AG09319 (cell line): ENCODE measurements at regions not wholly inside any gene's neighbourhood (a gene's known extent, or its start where the extent isn't known, plus 50 kb on each side); places are given as distances from the start of the nearest gene placed in this dataset.

Experiments used
- DNase-seq: peaks from one replicate; pipeline ENCODE4 v3.0.0-alpha.2; 2010; ENCODE audit warnings: low read depth; ENCODE audit errors: extremely low read depth
- TF ChIP-seq, protein P1 (sequence below): IDR thresholded peaks from 2 replicates; pipeline ENCODE4 v1.5.1; 2011; ENCODE audit warnings: low read depth, mild to moderate bottlenecking, inconsistent platforms, low read length, moderate library complexity

DNA sequence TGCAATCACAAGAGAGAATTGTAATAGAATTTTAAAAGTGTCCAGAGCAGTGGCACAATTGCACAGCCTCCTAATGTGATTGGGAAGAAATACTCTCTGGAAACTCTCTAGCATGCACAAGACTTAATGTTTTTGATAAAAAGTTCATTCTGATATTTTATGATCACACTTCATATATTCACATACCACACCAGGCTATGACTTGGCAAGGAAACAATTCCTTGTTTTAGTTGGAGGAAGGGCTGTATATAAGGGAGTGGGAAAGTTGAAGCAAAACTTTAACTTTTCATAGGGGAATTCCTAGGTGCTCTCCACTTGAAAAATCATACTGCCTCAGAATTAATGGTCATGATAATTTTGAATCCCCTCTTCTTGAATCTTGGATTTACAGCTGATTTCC is 61.5 kb upstream of the ASB17 start:
- TF ChIP-seq, protein P1, sequence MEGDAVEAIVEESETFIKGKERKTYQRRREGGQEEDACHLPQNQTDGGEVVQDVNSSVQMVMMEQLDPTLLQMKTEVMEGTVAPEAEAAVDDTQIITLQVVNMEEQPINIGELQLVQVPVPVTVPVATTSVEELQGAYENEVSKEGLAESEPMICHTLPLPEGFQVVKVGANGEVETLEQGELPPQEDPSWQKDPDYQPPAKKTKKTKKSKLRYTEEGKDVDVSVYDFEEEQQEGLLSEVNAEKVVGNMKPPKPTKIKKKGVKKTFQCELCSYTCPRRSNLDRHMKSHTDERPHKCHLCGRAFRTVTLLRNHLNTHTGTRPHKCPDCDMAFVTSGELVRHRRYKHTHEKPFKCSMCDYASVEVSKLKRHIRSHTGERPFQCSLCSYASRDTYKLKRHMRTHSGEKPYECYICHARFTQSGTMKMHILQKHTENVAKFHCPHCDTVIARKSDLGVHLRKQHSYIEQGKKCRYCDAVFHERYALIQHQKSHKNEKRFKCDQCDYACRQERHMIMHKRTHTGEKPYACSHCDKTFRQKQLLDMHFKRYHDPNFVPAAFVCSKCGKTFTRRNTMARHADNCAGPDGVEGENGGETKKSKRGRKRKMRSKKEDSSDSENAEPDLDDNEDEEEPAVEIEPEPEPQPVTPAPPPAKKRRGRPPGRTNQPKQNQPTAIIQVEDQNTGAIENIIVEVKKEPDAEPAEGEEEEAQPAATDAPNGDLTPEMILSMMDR = no peak
- DNase-seq = no peak

DNA sequence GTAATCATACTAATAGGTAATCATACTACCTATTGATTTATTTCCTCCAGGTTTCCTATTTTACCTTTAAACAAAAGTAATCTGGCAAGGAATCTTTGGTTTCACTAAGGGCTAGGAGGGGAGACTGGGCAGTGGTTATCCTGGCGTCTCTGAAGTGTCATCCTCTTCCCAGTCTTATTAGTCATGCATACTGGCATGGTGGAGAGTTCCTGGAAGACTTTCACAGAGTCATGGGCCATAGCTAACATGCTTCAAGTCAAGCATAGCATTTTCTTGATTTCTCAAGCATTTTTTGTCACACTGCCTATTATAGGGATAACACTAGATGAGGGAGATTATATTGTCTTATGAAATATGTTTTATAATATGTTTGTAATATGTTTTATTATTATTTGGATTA is 64.0 kb upstream of the ASB17 start:
- DNase-seq = no peak
- TF ChIP-seq, protein P1 = no peak

DNA sequence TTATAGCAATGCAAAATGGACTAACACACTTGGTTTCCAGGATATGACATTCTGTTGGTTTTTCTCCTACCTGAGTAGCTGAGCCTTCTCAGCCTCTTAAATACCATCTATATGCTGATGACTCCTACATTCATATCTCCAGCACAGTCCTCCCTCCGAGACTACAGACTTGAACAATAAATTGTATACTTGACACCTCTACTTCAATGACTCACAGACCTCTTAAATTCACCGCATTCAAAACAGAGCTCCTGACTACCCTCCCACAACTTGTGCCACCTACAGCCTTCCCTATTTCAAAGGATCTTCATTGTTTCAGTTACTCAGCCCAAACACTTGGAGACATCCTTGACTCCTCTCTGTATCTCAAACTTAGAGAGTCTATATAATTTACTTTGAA is 66.8 kb upstream of the ASB17 start:
- DNase-seq = no peak
- TF ChIP-seq, protein P1 = no peak

DNA sequence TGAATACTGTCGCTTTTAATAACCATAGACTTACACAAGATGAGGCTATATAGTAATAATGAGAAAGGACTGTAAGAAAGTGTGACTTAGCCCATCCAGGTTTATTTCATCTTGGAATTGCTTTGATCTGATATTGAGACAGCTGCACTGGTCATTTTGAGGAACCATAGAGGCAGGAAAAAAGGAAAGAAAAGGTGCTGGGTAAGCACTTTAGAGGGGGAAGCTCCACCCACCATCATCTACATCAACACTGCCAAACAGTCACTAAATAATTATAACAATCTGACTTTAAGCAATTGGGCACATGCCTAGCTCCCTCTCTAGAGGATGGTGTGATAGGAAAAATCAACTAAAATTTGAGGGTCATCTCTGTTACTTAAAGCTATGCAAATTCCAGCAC is 70.6 kb upstream of the ST6GALNAC3 start:
- DNase-seq = no peak
- TF ChIP-seq, protein P1 = no peak

DNA sequence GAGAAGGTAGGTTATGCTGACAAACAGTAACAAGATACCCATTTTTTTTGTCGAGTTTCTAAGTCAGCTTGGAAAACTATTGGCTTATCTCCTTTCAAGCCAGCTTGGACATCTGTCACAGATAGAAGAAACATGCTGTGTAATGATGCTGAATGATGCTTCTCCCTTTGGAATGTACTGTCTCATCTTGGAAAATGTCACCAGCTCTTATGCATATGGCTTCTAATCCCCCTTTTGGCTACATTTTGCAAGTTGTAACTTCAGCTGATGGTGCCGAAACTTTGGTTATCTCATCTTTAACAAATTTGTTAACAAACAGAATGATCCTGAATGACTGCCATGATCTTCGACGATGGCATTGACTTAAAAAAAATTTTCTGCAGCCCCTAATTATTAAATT is 68.8 kb upstream of the ST6GALNAC3 start:
- no peak for DNase-seq
- TF ChIP-seq, protein P1 = no peak

DNA sequence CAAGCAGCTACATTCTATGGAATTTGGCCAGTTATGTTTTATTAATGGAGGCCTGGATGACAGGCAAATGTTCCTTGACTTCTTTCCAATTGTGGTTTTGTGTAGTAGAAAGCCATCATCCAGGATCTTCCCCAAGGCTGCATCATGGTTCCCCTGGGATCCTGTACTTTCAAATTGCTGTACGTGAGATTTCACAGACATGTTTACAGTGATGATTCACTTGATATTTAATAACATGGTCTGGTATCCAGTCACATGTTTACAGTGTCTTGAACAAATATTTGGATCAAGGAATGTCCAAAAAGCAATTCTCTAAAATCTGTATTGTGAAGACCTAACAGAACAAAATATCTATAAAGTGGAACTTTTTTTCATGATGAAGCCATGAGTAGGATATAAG is 68.3 kb upstream of the ST6GALNAC3 start:
- TF ChIP-seq, protein P1 = no peak
- DNase-seq = peak; percentile 75

DNA sequence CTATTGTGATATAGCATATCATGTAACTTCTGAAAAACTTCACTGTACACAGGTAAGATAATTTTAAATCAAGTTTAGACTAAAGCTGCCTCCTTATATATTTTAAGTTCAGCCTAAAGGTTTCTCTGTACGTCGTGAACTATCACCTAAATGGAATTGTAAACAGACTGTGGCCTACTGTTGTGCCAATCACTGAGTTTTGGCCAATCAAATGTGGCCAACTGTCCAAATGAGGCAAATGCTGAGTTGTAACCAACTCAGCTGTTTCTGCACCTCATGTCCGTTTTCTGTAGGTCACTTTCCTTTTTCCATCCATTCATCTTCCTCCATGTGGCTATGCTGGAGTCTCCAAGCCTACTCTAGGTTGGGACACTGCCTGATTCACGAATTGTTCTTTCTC is 63.7 kb upstream of the ST6GALNAC3 start:
- DNase-seq = no peak
- TF ChIP-seq, protein P1 = no peak
